ENCODE measurements at regions not wholly inside any gene's neighbourhood (a gene's known extent, or its start where the extent isn't known, plus 50 kb on each side); places are given as distances from the start of the nearest gene placed in this dataset.

DNA sequence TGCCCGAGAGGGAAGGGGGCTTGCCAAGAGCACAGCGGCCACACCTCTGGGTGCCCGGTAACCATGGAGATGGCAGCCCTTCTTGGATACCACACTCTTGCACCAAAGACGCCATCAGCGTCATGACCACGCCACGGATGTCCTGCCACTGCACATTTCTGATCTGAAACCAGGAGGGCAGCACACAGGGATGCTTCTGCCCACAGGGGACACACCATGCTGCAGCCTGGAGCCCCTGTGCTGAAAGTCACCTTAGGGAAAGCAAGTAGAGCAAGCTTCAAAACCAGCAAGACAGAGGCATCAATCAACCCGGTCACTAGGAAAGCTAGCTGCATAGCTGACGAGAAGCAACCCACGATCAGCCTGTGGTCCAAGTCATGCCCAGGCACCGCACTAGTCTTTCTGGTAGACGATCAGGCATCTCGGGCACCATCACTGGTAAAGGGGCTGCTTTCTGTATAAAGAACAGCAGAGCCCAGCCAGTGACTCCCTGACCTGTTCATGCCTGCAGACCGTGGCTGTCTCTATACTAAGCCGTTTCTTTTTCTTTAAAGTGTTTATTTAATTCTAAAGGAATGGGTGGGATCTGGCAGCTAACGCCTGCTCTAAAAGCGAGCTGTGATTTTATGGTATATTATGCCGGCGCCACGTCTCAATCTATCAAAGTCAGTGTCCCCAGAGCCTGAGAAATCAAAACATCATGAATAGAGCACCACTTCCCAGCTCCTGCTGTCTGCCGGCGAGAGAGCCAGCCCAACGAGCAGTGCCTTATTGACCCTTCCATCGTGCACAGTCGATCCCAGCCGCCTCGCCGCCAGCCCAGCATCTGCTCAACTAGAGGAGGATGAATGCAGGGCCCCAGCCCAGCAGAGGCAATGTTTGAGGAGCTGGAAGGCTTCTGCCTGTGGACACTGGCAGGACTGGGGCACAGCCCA lies 244.7 kb downstream of the RBFOX3 start:
- DNase-seq: no peak

DNA sequence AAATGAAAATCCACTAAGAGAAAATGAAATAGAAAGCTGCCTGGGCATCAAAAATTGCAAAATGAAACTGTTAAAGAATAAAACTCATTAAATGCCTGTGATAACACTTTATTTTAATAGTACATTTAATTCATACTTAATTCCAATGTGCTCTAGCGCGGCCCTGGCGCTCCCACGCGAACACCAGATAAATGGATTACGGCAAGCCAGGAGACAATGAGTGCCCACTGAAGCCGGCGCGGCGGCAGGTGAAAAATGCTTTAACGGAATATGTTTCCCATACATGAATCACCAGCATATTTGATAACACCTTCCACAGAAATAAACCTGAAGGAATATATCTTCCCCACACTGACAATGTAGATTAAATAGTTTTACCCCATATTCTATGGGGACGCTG lies 245.5 kb downstream of the RBFOX3 start:
- no peak for DNase-seq

DNA sequence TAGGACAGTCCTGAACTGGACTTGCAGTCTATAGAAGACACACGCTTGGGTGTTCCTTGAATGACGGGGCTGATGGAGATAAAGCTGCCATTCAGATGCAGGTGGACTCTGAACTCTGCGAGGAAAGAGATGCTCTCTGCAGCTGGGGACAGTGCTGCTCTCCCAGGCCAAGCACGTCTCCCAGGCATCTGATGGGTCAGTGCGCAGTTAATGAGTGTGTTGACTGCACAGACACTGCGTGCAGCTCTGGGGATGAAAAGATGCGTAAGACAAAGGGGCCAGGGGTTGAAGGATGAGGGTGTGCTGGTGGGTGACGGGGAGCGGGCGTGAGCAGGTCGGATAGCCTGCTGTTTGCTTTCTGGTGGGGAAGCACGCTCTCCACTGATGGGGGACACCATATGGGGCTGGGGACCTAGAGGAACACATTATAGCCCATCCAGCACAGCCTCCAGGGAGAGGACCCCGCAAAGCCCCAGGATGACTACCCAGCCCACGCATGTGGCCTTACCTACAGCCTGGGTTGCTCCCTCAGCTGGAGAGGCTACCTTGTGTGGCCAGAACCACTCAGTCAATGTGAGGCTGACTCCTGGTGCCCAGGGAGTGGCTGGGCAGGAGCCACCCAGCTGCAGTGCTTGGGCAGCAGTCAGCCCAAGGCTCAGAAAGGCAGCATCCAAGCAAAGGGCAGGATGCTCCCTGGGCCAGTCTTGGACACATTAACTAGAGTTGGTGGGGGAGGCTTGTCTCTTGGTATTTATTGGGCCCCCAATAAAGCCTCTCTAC lies 246.3 kb downstream of the RBFOX3 start:
- DNase-seq: no peak

DNA sequence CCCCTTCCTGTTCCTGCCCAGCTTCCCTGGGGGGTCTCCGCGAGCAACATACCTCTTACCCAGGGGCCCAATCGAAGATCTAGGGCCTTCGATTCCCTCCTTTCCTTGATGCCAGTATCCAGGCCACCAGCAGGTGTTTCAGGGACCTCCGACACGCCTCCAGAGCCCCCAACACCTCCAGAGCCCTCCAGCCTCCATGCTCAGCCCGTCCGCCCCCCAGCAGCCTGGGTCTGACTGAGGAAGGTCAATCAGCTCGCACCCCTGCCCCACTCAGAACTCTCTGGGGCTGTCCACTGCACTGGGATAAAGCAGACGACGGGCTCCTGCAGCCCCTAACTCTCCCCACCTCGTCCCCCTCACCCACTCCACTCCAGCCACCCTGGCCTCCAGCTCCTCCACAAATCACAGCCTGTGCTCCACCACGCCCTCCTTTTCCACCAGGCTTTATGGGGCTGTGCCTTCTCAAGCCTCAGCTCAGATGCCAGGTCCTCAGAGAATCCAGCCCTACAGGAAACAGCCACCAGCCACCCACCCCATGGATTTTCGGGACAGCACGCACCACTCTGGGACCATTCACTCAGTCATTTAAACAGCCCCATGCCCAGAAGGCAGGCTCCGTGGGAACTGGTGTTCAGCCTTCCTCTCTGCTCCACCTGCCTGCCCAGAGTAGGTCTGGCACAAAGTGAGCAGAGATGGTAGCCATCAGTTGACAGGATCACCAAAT lies 247.1 kb downstream of the RBFOX3 start:
- DNase-seq: no peak

DNA sequence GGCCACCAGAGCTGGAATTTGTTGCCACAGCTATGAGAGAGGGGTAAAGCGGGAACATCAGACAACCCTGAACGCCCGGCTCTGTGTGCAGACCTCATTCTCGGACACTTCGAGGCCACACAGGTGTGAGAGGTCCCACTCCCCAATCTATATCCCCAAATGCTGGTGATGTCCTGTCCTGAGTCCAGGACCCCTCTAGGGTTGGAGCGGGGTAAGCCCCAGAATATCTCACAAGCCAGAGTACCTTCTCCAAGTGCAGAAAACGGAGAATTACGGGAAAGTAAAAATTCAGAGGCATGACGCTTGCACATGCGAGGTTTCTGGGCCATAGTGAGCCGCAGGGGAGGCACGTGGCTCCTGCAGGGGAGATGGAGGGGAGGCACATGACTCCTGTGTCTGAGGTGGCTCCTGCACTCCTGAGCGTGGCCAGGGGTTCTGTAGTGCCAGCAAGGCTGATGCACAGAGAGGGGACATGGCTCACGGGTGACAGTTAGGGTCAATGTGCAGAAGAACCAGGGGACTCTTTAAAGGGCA lies 248.0 kb downstream of the RBFOX3 start:
- DNase-seq: no peak

DNA sequence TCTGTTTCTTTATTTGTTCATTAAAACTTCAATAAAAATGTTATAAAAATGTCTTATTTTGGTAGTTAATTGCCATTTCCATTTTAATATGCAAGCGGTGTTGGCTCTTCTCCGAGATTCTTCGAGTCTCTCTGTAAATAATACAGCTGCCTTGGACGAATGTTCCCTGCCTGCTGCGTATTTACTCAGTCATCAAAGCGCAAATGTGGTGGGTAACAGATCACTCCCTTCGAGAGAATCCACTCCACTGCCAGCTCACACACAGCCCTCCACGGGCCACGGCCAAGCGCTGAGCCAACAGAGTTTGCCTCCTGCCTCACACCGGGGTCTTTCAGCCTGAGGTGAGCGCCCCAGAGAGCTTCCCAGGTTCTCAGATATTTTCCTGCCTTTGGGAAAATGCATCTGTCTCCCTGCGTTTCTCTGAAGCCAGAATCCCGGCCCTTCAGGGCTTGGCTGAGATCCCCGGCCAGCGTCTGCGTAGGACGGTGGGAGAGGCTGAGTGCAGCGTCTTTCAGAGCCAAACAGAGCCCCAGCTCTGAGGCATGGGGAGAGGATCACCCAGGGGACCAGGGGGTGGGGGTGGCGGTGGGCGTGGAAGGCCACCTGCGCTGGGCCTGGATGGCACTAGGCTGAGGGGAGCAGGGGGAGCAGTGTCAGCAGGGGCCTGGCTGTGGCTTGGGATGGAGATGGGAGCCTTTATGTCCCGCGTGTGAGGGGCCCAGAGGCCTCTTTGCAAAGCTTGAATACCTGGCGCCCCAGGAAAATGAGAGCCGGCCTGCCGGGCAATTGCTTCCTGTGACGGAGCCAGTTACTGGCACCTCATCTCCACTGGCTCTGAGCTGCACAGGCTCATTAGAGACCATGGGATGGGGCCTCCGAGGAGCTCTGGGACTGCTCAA lies 248.7 kb downstream of the RBFOX3 start:
- no peak for DNase-seq

DNA sequence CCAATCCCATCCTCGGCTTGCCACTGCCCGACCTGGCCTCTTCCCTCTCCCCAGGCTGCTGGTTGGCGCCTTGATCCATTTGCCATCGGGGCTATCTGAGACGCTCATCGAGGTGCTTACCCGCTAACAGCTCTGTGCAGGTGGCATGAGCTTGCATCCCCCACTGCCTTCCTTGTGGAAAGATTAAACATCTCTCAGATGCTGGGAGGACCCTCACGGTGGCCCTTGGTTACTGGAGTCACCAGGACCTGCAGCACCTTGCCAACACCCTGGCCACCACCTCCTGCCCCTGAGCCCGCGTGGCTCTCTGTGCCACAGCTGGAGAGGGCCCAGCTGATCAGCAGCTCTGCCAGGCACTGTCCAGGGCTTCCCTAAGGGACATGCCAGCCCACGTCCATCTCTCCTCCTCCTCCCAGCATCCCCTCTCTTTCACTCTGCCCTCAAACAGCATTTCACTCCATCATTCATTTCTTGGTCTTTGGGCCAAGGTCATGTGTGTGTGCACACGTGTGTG lies 249.6 kb downstream of the RBFOX3 start:
- DNase-seq: no peak

DNA sequence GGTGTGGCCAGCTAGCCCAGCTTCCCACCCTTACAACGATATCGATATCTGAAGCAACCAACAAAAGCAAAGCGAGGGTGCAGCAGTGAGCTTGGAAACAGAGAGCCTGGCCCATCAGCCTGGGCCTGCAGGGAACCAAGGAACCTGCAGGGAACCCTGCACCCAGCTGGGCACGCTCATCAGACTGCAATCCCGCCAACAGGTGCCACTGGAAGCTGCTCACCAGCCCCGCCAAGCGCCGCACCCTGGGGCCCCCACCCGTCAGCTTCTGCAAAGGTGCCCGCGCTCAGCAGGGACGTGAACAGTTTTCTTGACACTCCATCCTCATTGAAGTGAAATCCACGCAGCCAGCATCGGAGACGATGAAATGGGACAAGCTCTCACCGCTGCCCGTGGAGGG lies 250.7 kb downstream of the RBFOX3 start:
- no peak for DNase-seq

DNA sequence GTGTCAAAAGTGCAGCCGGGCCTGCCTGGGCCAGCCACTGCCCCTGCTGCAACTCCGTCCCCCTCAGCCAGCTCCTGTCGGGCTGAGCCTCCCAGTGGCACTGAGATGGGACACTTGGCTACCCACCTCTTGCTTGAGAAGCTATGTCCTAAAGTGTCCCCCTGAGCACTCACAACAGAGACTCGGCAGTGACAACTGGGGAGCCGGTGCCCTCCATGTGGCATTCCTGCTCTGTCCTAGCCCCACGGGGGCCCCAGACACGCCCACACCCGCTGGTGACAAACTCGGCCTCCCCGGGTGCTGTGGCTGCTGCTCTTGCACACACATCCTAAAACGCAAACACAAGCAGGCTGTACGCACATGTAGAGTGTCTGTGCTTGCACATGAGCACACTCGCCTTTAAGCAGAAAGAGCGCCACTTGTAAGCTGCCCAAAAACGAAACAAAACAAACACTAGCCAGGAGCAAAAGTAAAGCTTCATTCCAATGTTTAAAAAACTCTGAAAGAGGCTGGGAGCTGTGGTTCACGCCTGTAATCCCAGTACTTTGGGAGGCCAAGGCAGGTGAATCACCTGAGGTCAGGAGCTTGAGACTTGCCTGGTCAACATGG lies 253.9 kb downstream of the RBFOX3 start:
- no peak for DNase-seq

DNA sequence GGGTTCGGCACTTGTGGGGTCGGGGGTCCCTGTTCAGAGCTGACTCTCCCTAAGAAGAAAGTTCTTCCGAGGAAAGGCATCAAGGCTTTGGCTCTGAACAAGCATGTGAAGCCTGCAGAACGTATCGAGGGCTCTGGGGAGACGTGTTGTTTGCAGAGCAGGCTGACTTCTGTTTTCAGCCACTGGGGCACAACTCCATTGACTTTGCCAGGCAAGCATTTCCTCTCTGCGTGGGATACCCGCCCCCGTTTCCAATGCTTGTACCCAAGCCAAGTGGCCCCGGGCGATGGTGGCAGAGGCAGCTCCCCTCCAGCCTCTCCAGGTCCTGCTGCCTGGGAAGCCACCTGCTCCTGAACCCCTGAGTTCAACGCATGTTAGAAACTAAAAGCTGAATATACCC lies 255.7 kb downstream of the RBFOX3 start:
- DNase-seq: no peak

DNA sequence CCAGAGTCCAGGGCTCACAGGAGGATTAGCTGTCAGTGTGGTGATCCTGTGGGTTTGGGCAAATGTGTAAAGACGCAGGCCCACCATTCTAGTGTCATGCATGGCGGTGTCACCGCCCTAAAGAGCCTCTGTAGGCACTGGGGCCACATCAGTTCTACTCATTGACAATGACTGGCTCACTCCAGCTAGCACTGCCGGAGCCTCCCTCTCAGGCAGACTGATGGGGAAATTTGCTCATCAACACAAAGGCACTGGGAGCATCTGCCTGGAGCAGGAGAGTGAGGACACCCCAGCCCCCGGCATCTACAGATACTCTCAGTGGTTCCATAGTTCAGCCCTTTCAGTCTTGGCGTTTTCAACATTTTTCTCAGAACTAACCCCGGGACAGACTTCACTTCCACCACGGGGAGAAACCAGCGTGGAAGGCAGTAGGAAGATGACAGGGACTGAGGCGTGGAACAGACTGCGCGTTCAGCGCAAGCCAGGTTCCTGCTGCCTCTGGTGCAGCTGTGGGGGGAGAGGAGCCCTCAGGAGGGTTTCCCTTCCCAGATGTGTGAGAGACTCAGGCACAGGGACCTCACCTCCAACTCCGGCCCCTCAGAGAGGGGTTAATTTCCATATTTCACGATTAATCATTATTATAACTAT lies 256.6 kb downstream of the RBFOX3 start:
- DNase-seq: no peak

DNA sequence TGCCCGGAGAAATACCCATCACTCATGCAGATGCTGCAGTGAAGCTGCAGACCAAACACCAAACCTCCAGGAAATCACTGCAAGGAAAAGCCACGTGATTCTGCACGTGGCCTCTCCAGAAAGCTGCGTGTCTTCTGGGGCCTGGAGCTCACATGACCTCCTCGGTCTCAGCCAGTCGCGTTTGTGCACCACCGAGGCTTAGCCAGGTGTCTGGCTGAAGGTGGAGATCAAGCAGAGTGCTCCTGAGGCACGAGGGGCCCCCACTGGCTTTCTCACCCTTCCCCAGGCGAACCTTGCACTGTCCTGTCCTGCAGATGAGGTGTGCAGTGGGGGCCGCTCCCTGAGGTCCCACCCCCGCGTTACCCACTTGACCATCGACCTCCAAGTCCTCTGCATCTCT lies 257.3 kb downstream of the RBFOX3 start:
- no peak for DNase-seq

DNA sequence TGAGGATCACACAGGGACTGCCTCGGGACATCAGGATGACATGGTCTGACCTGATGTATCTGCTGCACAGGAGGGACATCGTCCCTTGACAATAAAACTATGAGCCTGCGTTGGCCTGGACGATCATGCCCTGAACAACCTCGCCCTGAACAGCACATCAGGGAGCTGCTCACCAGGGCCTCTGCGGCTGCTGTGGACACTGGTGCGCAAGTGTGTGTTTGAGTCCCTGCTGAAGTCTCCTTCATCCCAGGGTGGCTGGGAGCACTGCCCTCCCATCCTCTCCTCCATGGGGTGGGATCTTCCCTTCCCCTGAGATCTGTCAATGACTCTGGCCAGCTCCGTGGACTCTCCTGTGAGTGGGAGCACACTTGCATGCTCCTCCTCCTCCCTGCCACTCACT lies 257.8 kb downstream of the RBFOX3 start:
- no peak for DNase-seq

DNA sequence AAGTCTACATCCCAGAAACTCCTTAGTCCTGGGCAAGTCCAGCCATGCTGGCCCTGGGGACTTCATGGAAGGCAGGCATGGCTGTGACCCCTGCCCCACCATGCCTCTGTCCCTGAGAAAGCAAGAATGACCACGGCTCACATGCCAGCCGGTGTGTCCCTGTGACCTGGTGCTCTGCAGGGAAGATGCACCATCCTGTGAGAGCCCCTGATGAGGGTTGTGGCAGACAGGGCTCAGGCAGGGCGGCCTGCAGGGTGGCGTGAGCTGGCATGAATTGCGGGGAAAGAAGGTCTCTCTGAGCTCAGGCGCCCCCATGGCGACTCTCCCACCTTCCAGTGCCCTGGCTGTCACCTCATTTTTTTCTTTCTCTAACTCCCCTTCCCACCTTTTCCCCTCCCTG lies 260.3 kb downstream of the RBFOX3 start:
- peak; percentile 5 for DNase-seq

DNA sequence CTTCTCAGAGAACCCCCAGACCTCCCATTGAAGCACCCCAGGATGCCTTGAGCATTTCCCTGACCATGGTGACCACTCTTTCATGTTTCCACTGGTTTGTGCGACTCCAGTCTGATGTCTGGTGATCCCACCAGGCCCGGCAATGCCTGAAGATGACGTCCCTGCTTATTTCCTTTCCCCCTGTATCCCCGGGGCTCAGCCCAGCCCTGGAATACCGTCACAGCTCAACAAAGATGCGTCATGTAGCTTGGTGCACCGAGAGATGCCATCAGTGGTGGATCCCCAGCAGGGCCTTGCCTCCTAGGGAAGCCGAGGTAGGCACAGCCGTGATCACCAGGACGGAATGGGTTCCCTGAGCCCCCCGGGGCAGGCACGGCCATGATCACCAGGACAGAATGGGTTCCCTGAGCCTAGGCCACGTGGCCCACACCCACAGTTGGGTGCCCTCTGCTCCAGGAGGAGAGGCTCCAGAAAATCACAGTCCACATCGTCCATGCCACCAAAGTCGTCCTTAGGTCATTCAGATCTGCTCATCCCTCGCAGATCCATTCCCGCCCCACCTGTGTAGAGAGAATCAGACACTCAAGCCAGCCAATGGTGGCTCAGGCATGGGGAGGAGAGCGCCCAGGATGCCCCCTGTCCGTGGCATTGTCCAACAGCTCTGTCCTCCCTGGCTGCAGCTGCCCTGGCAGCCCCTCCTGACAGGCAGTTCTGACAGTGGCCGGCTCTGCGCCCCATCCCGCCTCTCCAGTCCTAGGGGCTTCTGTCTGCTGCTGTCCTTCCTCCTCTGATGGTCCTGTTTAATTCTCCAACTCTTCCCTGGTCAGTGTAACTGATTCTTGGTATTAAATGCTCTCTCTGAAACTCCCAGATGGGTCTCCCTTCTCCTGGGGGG lies 261.1 kb downstream of the RBFOX3 start:
- DNase-seq: peak; percentile 5

DNA sequence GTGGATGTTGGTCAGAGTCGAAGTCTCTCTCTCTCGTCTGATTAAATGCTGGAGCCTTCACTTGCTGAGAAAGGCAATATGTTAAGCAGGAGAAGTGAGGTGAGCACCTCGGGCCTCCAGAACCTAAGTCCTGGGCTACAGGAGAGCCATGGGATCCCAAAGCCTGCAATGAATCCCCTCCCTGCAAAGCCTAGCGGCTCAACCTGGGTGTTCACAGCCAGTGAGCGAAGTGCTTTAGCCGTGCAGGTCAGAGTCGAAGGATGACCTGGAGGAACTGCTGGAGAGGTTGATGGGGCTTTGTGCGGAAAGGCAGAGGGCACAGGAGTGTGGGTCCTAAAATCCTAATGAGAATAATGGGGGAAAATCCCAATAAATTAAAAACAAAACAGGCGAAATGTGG lies 267.8 kb downstream of the ENGASE start:
- DNase-seq: no peak

DNA sequence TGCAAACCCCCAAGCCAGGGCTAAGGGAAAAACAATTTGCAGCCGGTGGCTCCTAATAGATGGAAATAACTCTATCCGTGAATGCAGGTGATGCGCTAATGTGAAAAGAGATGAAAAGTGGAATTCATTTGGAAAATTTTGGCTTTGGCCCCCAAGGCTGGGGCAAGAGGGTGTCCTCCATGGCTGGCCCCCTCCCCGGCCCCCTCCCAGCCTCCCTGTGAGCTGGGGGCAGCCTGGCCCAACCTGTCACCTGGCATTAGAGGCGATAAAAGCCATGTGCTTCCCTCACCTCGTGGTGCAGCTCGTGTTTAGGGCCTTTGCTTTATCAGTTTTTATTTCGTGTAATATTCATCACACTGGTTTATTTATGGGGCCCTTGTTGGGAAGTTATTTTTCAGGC lies 267.2 kb downstream of the ENGASE start:
- DNase-seq: no peak

DNA sequence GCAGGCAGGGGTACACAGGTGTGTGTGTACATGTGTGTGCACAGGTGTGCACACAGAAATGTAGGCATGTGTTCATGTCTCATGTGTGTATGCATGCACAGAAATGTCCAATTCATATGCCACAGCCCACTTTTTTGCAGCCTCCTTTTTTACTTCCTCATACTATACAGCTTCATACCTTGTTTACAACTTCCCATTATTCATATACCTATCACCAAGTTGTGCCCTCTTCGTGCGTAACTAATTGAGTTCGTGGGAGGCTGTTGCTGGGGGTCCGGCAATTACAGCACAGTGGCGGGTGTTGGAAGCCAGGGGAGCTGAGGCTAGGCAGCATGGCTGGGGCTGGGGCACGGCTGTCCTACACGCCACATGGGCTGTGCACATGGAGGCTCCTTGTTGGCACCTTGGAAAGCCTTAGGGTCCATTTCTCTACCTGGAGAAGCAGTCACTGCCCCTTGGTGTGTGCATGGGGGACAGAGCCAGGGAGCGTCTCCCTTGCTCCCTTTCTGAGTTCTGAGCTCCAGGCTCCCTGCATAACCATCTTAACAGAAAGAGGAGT lies 266.7 kb downstream of the ENGASE start:
- no peak for DNase-seq

All from activated CD8-positive, alpha-beta memory T cell treated with anti-CD3 and anti-CD28 coated beads, Interleukin-2, amount 50 U/mL, for 4 hours (primary cell).